ENCODE measurements at regions not wholly inside any gene's neighbourhood (a gene's known extent, or its start where the extent isn't known, plus 50 kb on each side); places are given as distances from the start of the nearest gene placed in this dataset.
"Not testable (repeated sequence)": the region's sequence is repeated elsewhere in the genome, so short reads cannot be mapped to it uniquely, and the experiment has no call there.

- Histone ChIP-seq H3K36me3 (no peaks in the 10 kb centered on the region), H3K4me3 (no peak overlapping the region), H3K27ac (no peak overlapping the region), H3K9me3 (peaks cover 0 to 3% (median 0%) of the 10 kb centered on the region in 4 donors), H3K27me3 (no peaks in the 10 kb centered on the region), H3K4me1 (no peaks in the 10 kb centered on the region)
- no peak for TF ChIP-seq CTCF (IDR thresholded peaks at IDR 0.05)
- DNase-seq = no peak
- ATAC-seq = no peak
- intact Hi-C loops (cut with DNase I) = no loop called here
- WGBS, 2 donors = 72 to 87% methylated on average over 3 of the region's 3 CpGs
- FAIRE-seq = no peak
Observed at GRCh38 chr6:142644866-142645265, 300.1 kb downstream of the HIVEP2 start.

GRCh38 chr6:142645663-142646062 is 299.3 kb downstream of the HIVEP2 start:
- WGBS, 2 donors = 77 to 92% methylated on average over 2 of the region's 2 CpGs
- no peaks in the 10 kb centered on the region for H3K4me1 ChIP-seq
- no peak for TF ChIP-seq CTCF (IDR thresholded peaks at IDR 0.05)
- no peak overlapping the region for H3K27ac ChIP-seq
- peaks cover 0 to 3% (median 0%) of the 10 kb centered on the region in 4 donors for H3K9me3 ChIP-seq
- ATAC-seq (no peak), DNase-seq (no peak), FAIRE-seq (no peak)
- intact Hi-C loops (cut with DNase I) = no loop called here
- no peak overlapping the region for H3K4me3 ChIP-seq
- no peaks in the 10 kb centered on the region for H3K36me3 ChIP-seq
- H3K27me3 ChIP-seq = no peaks in the 10 kb centered on the region

GRCh38 chr6:142647449-142648035 is 297.4 kb downstream of the HIVEP2 start:
- no peak for TF ChIP-seq CTCF (IDR thresholded peaks at IDR 0.05)
- Histone ChIP-seq H3K4me1 (no peaks in the 10 kb centered on the region), H3K27me3 (no peaks in the 10 kb centered on the region), H3K4me3 (no peak overlapping the region), H3K27ac (no peak overlapping the region), H3K9me3 (no peaks in the 10 kb centered on the region), H3K36me3 (no peaks in the 10 kb centered on the region)
- intact Hi-C loops (cut with DNase I) = no loop called here
- FAIRE-seq (no peak), ATAC-seq (peak in 1 of 4 donors; percentile 24), DNase-seq (no peak)
- WGBS, 2 donors = 19 to 25% methylated on average over 6 of the region's 6 CpGs

GRCh38 chr6:142648036-142648451 is 296.9 kb downstream of the HIVEP2 start:
- Histone ChIP-seq H3K4me1 (no peaks in the 10 kb centered on the region), H3K27ac (no peak overlapping the region), H3K9me3 (no peaks in the 10 kb centered on the region), H3K4me3 (no peak overlapping the region), H3K27me3 (no peaks in the 10 kb centered on the region), H3K36me3 (no peaks in the 10 kb centered on the region)
- DNase-seq = no peak
- intact Hi-C loops (cut with DNase I) = no loop called here
- TF ChIP-seq CTCF (IDR thresholded peaks at IDR 0.05) = no peak
- 6 to 8% methylated on average over 3 of the region's 3 CpGs for WGBS, 2 donors
- no peak for FAIRE-seq
- peak in 1 of 4 donors; percentile 28 for ATAC-seq

- no peaks in the 10 kb centered on the region for H3K9me3 ChIP-seq
- no peak overlapping the region for H3K4me3 ChIP-seq
- H3K27me3 ChIP-seq = no peaks in the 10 kb centered on the region
- ATAC-seq (no peak), FAIRE-seq (no peak), DNase-seq (no peak)
- no peaks in the 10 kb centered on the region for H3K36me3 ChIP-seq
- TF ChIP-seq CTCF (IDR thresholded peaks at IDR 0.05) = no peak
- intact Hi-C loops (cut with DNase I) = no loop called here
- H3K4me1 ChIP-seq = no peaks in the 10 kb centered on the region
- no peak overlapping the region for H3K27ac ChIP-seq
- 35 to 45% methylated on average over 1 of the region's 1 CpG for WGBS, 2 donors
Observed at GRCh38 chr6:142648526-142648925, 296.4 kb downstream of the HIVEP2 start.

GRCh38 chr6:142649438-142650234 is 295.3 kb downstream of the HIVEP2 start:
- H3K4me3 ChIP-seq; H3K4me1 ChIP-seq; H3K9me3 ChIP-seq; H3K36me3 ChIP-seq; ATAC-seq; FAIRE-seq; intact Hi-C loops (cut with DNase I); H3K27ac ChIP-seq; DNase-seq; H3K27me3 ChIP-seq: not testable (repeated sequence)
- WGBS, 2 donors = 78 to 89% methylated on average over 8 to 9 of the region's 11 CpGs
